ENCODE measurements at regions not wholly inside any gene's neighbourhood (a gene's known extent, or its start where the extent isn't known, plus 50 kb on each side); places are given as distances from the start of the nearest gene placed in this dataset.

- H3K36me3 ChIP-seq (ENCODE audit: control insufficient read depth in 4 of 4, insufficient read depth in 3 of 4, low read depth in 1 of 4, low read length in 3 of 4) = no peaks in the 10 kb centered on the region
- peak overlapping the region in 1 of 3 donors; percentile 25 for H3K4me3 ChIP-seq (ENCODE audit: low read depth in 1 of 3, low read length in 3 of 3)
- no peak for DNase-seq (ENCODE audit: low spot score)
- H3K27me3 ChIP-seq (ENCODE audit: control insufficient read depth in 4 of 4, insufficient read depth in 4 of 4, low read length in 3 of 4) = no peaks in the 10 kb centered on the region
- TF ChIP-seq GABPA (IDR thresholded peaks at IDR 0.05 in 1 of 2, conservative IDR thresholded peaks at IDR 0.05 in 1 of 2) = no peak
- peak in 1 of 2 donors; percentile 52 for TF ChIP-seq JUND (IDR thresholded peaks at IDR 0.05)
- peak in 1 of 2 donors; percentile 43 for TF ChIP-seq RXRA (IDR thresholded peaks at IDR 0.05)
- peak; percentile 92 for TF ChIP-seq YY1 (IDR thresholded peaks at IDR 0.05)
- no peak for TF ChIP-seq EGR1 (IDR thresholded peaks at IDR 0.05; ENCODE audit: low read depth in 2 of 2)
- TF ChIP-seq, protein P1, sequence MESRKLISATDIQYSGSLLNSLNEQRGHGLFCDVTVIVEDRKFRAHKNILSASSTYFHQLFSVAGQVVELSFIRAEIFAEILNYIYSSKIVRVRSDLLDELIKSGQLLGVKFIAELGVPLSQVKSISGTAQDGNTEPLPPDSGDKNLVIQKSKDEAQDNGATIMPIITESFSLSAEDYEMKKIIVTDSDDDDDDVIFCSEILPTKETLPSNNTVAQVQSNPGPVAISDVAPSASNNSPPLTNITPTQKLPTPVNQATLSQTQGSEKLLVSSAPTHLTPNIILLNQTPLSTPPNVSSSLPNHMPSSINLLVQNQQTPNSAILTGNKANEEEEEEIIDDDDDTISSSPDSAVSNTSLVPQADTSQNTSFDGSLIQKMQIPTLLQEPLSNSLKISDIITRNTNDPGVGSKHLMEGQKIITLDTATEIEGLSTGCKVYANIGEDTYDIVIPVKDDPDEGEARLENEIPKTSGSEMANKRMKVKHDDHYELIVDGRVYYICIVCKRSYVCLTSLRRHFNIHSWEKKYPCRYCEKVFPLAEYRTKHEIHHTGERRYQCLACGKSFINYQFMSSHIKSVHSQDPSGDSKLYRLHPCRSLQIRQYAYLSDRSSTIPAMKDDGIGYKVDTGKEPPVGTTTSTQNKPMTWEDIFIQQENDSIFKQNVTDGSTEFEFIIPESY (IDR thresholded peaks at IDR 0.05) = peak; percentile 50
- TF ChIP-seq FOXA2 (IDR thresholded peaks at IDR 0.05) = peak; percentile 11
- TF ChIP-seq FOXA1 (IDR thresholded peaks at IDR 0.05) = no peak
- TF ChIP-seq, protein P2, sequence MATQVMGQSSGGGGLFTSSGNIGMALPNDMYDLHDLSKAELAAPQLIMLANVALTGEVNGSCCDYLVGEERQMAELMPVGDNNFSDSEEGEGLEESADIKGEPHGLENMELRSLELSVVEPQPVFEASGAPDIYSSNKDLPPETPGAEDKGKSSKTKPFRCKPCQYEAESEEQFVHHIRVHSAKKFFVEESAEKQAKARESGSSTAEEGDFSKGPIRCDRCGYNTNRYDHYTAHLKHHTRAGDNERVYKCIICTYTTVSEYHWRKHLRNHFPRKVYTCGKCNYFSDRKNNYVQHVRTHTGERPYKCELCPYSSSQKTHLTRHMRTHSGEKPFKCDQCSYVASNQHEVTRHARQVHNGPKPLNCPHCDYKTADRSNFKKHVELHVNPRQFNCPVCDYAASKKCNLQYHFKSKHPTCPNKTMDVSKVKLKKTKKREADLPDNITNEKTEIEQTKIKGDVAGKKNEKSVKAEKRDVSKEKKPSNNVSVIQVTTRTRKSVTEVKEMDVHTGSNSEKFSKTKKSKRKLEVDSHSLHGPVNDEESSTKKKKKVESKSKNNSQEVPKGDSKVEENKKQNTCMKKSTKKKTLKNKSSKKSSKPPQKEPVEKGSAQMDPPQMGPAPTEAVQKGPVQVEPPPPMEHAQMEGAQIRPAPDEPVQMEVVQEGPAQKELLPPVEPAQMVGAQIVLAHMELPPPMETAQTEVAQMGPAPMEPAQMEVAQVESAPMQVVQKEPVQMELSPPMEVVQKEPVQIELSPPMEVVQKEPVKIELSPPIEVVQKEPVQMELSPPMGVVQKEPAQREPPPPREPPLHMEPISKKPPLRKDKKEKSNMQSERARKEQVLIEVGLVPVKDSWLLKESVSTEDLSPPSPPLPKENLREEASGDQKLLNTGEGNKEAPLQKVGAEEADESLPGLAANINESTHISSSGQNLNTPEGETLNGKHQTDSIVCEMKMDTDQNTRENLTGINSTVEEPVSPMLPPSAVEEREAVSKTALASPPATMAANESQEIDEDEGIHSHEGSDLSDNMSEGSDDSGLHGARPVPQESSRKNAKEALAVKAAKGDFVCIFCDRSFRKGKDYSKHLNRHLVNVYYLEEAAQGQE (IDR thresholded peaks at IDR 0.05) = peak; percentile 11
- peak; percentile 54 to 84 for TF ChIP-seq HNF4A (conservative IDR thresholded peaks at IDR 0.05)
- H3K9ac ChIP-seq (ENCODE audit: low read depth in 1 of 2, low read length in 2 of 2) = no peak overlapping the region
- no peaks in the 10 kb centered on the region for H3K9me3 ChIP-seq (ENCODE audit: control insufficient read depth in 4 of 4, low read length in 3 of 4)
- 24% methylated on average over 3 of the region's 3 CpGs for WGBS
- peak overlapping the region; percentile 9 to 29 for H3K27ac ChIP-seq (ENCODE audit: low read depth in 1 of 2, low read length in 2 of 2)
- H3K4me1 ChIP-seq (ENCODE audit: control insufficient read depth in 4 of 4, insufficient read depth in 4 of 4, low read length in 3 of 4) = peaks cover 0 to 4% (median 0%) of the 10 kb centered on the region in 4 donors
Measured at GRCh38 chr1:95941121-95941798, 707.2 kb downstream of the RWDD3 start.

DNA sequence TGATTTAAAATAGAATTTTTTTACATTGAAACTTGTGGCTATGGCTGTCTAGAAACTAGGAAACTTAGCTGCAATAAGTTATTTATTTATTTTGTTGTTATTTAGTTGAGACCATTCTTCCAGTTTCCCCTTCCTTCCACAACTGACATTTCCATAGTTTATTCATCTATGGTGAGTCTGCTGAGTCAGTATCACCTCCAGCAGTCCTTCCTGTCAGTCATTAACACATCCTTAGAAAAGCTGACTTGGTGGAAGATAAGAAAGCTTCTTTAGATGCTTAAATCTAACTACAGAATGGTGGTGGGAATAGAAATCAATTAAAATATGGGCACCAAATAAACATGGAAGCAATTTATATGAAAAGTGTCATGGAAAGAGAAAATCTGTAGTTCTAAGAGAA, 714.0 kb downstream of the RWDD3 start:
- no peak overlapping the region for H3K4me3 ChIP-seq (ENCODE audit: low read depth in 1 of 3, low read length in 3 of 3)
- DNase-seq (ENCODE audit: low spot score) = no peak
- no peak for TF ChIP-seq ATF3 (IDR thresholded peaks at IDR 0.05)
- TF ChIP-seq TAF1 (conservative IDR thresholded peaks at IDR 0.05) = no peak
- TF ChIP-seq SP1 (IDR thresholded peaks at IDR 0.05) = no peak
- TF ChIP-seq HNF4G (IDR thresholded peaks at IDR 0.05) = no peak
- TF ChIP-seq, protein P3, sequence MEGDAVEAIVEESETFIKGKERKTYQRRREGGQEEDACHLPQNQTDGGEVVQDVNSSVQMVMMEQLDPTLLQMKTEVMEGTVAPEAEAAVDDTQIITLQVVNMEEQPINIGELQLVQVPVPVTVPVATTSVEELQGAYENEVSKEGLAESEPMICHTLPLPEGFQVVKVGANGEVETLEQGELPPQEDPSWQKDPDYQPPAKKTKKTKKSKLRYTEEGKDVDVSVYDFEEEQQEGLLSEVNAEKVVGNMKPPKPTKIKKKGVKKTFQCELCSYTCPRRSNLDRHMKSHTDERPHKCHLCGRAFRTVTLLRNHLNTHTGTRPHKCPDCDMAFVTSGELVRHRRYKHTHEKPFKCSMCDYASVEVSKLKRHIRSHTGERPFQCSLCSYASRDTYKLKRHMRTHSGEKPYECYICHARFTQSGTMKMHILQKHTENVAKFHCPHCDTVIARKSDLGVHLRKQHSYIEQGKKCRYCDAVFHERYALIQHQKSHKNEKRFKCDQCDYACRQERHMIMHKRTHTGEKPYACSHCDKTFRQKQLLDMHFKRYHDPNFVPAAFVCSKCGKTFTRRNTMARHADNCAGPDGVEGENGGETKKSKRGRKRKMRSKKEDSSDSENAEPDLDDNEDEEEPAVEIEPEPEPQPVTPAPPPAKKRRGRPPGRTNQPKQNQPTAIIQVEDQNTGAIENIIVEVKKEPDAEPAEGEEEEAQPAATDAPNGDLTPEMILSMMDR (IDR thresholded peaks at IDR 0.05; ENCODE audit: low read depth, low read length, missing input control) = no peak
- TF ChIP-seq NR2F2 (IDR thresholded peaks at IDR 0.05) = no peak
- TF ChIP-seq FOXA1 (IDR thresholded peaks at IDR 0.05) = no peak
- TF ChIP-seq RXRA (IDR thresholded peaks at IDR 0.05) = no peak
- TF ChIP-seq, protein P4, sequence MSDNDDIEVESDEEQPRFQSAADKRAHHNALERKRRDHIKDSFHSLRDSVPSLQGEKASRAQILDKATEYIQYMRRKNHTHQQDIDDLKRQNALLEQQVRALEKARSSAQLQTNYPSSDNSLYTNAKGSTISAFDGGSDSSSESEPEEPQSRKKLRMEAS (IDR thresholded peaks at IDR 0.05) = no peak
- TF ChIP-seq JUND (IDR thresholded peaks at IDR 0.05) = no peak
- no peak for TF ChIP-seq RAD21 (IDR thresholded peaks at IDR 0.05)
- H3K9me3 ChIP-seq (ENCODE audit: control insufficient read depth in 4 of 4, low read length in 3 of 4) = no peaks in the 10 kb centered on the region
- peaks cover 0 to 2% (median under 1%) of the 10 kb centered on the region in 4 donors for H3K4me1 ChIP-seq (ENCODE audit: control insufficient read depth in 4 of 4, insufficient read depth in 4 of 4, low read length in 3 of 4)
- no peaks in the 10 kb centered on the region for H3K36me3 ChIP-seq (ENCODE audit: control insufficient read depth in 4 of 4, insufficient read depth in 3 of 4, low read depth in 1 of 4, low read length in 3 of 4)
- no peak overlapping the region for H3K9ac ChIP-seq (ENCODE audit: low read depth in 1 of 2, low read length in 2 of 2)
- no peak overlapping the region for H3K27ac ChIP-seq (ENCODE audit: low read depth in 1 of 2, low read length in 2 of 2)
- no peaks in the 10 kb centered on the region for H3K27me3 ChIP-seq (ENCODE audit: control insufficient read depth in 4 of 4, insufficient read depth in 4 of 4, low read length in 3 of 4)

All from liver (tissue), 8 donors.